ENCODE measurements at regions not wholly inside any gene's neighbourhood (a gene's known extent, or its start where the extent isn't known, plus 50 kb on each side); places are given as distances from the start of the nearest gene placed in this dataset.

- Histone ChIP-seq H3K56ac (ENCODE audit: insufficient read length, low read depth, low read length) (no peak overlapping the region), H2BK12ac (ENCODE audit: insufficient read length, low read depth, low read length) (no peak overlapping the region), H4K5ac (ENCODE audit: insufficient read length, low read depth, low read length) (no peak overlapping the region), H3K18ac (ENCODE audit: insufficient read length, low read depth, low read length) (no peak overlapping the region), H3K14ac (ENCODE audit: insufficient read depth, low read length) (no peak overlapping the region), H2AK5ac (ENCODE audit: insufficient read length, low read length) (no peak overlapping the region), H3K23ac (ENCODE audit: insufficient read length, low read depth, low read length) (no peak overlapping the region), H3K79me1 (ENCODE audit: insufficient read depth, low read depth, low read length, poor library complexity, severe bottlenecking) (no peaks in the 10 kb centered on the region), H3T11ph (ENCODE audit: low read length) (no peak overlapping the region), H2BK5ac (ENCODE audit: insufficient read length, low read length) (no peak overlapping the region), H2BK15ac (ENCODE audit: low read depth, low read length) (no peak overlapping the region), H2BK20ac (ENCODE audit: low read depth, low read length, poor library complexity, severe bottlenecking) (no peak overlapping the region), H3K4me2 (ENCODE audit: insufficient read depth, insufficient read length, low read length) (no peak overlapping the region), H4K8ac (replicated peaks; ENCODE audit: insufficient read length, low read depth, low read length) (no peak overlapping the region), H2BK120ac (ENCODE audit: low read depth, low read length, poor library complexity, severe bottlenecking) (no peak overlapping the region), H3K79me2 (ENCODE audit: insufficient read depth, low read length) (no peaks in the 10 kb centered on the region), H3K23me2 (ENCODE audit: insufficient read length, low read depth, low read length, poor library complexity, severe bottlenecking) (no peaks in the 10 kb centered on the region), H4K20me1 (ENCODE audit: control insufficient read depth, insufficient read depth, insufficient read length) (no peaks in the 10 kb centered on the region), H3K4ac (ENCODE audit: low read depth, low read length) (no peak overlapping the region), H3K9ac (ENCODE audit: extremely low read depth, insufficient read length, low read length) (no peak overlapping the region), H3K27ac (ENCODE audit: insufficient read length, low read depth, low read length) (no peak overlapping the region), H3K9me3 (ENCODE audit: control insufficient read depth, low read depth, low read length) (no peaks in the 10 kb centered on the region), H3K4me1 (ENCODE audit: insufficient read depth, low read length) (no peaks in the 10 kb centered on the region), H4K91ac (ENCODE audit: insufficient read length, low read depth, low read length) (no peak overlapping the region), H3K27me3 (ENCODE audit: insufficient read depth, low read length) (no peaks in the 10 kb centered on the region), H2AFZ (ENCODE audit: low read length) (no peak overlapping the region)
- no peak overlapping the region for H3K27ac Mint-ChIP-seq
- H3K4me1 Mint-ChIP-seq, result peaks cover 3 to 4% of the 10 kb centered on the region in 2 experiments
- TF ChIP-seq CTCF (conservative IDR thresholded peaks at IDR 0.05), result no peak
- no peaks in the 10 kb centered on the region for H3K36me3 Mint-ChIP-seq (ENCODE audit: insufficient read depth in 1 of 3, low read depth in 3 of 3)
- no peaks in the 10 kb centered on the region; a peak in 1 of 5 replicates for H3K9me3 Mint-ChIP-seq
- DNase-seq, result no peak
- peaks cover 2% of the 10 kb centered on the region; the same call in 1 of the 2 replicates for H3K27me3 Mint-ChIP-seq (ENCODE audit: low read depth)
- H3K4me3 Mint-ChIP-seq, result no peak overlapping the region
- WGBS (ENCODE audit: extremely low coverage, insufficient read length, low lambda C conversion rate), result no CpG with 5 or more reads among the region's 4 CpGs
Observed at GRCh38 chr13:34462843-34463242, 479.2 kb upstream of the NBEA start.

All from H9 (cell line).